Right lobe of liver (tissue), 6 donors: ENCODE measurements at regions not wholly inside any gene's neighbourhood (a gene's known extent, or its start where the extent isn't known, plus 50 kb on each side); places are given as distances from the start of the nearest gene placed in this dataset.

Experiments used
- ATAC-seq, 4 donors: fragments of 200-7000 bp; cut with Tn5 transposase; one replicate each; pipeline ENCODE4 v1.9.1; 2020; ENCODE audit warnings: mild to moderate bottlenecking in 4 of 4, moderate library complexity in 4 of 4
- DNase-seq, 3 donors: peaks; one replicate each; pipeline ENCODE4 v3.0.0-alpha.2; 2020
- H3K27ac ChIP-seq, 3 donors: fragments of 200-600 bp; one replicate each; pipeline ENCODE4 v1.8.0; 2022
- H3K27me3 ChIP-seq, 2 donors: fragments of 200-600 bp; one replicate each; pipeline ENCODE4 v1.8.0; 2022
- H3K36me3 ChIP-seq, 4 donors: fragments of 200-600 bp; sonication (generic) in 1 of 4; one replicate each; pipeline versions ENCODE4 v1.5.1 to v1.8.0; 2017 to 2022; ENCODE audit warnings: control low read depth in 1 of 4
- H3K4me1 ChIP-seq, 4 donors: fragments of 200-600 bp; sonication (generic) in 1 of 4; one replicate each; pipeline versions ENCODE4 v1.5.1 to v1.8.0; 2017 to 2022; ENCODE audit warnings: control low read depth in 1 of 4
- H3K4me3 ChIP-seq, 3 donors: fragments of 200-600 bp; one replicate each; pipeline ENCODE4 v1.8.0; 2022
- H3K9me3 ChIP-seq, 4 donors: fragments of 200-600 bp; sonication (generic) in 1 of 4; one replicate each; pipeline versions ENCODE4 v1.5.1 to v1.8.0; 2017 to 2022; ENCODE audit warnings: control low read depth in 1 of 4
- POLR2A ChIP-seq: fragments of 450-650 bp; IDR thresholded peaks from one replicate; pipeline ENCODE4 v1.6.1; 2017; ENCODE audit warnings: antibody characterized with exemption, mild to moderate bottlenecking
- WGBS: methylation state at CpG from one replicate; pipeline ENCODE4 v1.1.6; 2018; ENCODE audit warnings: low coverage, low lambda C conversion rate; ENCODE audit not compliant: insufficient coverage; ENCODE audit errors: missing lambda C conversion rate; 5-methylcytosine and 5-hydroxymethylcytosine counted together
- intact Hi-C, 2 donors: fragments of 100-400 bp; cut with DNase I; formaldehyde crosslinking; loops; one replicate each; pipeline versions ENCODE4 v1.11.2 to v1.14.1; 2022
- TF ChIP-seq, protein P1 (sequence below), 4 donors: fragments of 200-600 bp in 3 of 4; fragments of 450-650 bp in 1 of 4; IDR thresholded peaks; one replicate each; pipeline versions ENCODE4 v1.5.1 to v1.8.0; 2016 to 2022; ENCODE audit warnings: antibody characterized with exemption in 4 of 4, mild to moderate bottlenecking in 2 of 4
- donor health status: DM: no; HTN: yes; CAD: no.
- donor health status: DM: no; HTN: no; CAD: no.
- donor health status: DM: no; HTN: no; CAD: no.
- donor health status: DM: no; HTN: yes; CAD: no.
- donor health status: DM: no; HTN: yes; CAD: no.

DNA sequence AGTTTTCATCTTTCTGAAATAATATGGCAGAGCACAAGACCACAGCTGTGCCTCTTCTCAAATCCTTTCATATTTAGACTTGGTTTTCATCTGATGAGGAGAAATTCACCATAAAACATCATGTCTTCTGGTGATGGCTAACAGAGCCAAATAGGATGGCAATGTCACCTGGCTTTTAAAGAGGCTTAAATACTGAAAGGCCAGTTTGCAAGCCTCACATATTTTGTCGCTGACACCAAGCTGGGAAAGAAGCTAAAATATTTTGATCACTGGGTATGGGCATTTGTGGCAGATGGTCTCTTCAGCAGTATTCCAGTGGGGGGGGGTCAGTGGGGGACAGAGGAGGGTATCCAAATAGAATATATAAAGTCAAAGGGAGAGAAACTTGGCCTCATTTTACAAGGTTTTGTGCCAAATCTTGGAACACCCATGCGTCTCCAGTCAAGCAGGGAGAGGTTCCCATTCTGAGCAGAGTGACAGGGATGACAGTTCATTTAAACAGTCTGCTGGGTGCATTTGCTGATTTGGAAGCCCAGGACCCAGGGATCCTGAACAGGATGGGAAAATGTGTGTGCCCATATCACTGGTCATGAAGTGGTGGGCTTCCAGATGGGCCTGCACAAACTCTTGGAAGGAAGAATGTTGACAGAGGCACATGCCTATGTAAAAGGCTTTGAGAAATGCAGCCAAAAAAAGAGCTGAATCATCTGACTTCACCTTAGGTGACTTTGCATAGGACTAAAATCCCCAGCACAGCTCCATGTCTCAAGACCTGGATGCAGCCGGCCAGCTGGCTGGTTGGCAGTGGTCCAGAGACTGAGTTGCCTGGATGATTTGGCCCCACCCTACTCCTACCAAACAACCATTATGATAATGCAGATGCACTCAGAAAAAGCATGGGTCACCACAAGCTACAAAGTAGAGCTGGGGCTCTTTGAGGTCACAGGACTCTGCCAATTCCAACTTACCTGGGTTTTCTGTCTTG, 484.4 kb upstream of the NR3C2 start:
- DNase-seq (no peak), ATAC-seq (no peak)
- Histone ChIP-seq H3K4me3 (no peak overlapping the region), H3K27ac (no peak overlapping the region), H3K36me3 (no peaks in the 10 kb centered on the region), H3K4me1 (no peaks in the 10 kb centered on the region), H3K27me3 (no peaks in the 10 kb centered on the region), H3K9me3 (no peaks in the 10 kb centered on the region)
- TF ChIP-seq, protein P1, sequence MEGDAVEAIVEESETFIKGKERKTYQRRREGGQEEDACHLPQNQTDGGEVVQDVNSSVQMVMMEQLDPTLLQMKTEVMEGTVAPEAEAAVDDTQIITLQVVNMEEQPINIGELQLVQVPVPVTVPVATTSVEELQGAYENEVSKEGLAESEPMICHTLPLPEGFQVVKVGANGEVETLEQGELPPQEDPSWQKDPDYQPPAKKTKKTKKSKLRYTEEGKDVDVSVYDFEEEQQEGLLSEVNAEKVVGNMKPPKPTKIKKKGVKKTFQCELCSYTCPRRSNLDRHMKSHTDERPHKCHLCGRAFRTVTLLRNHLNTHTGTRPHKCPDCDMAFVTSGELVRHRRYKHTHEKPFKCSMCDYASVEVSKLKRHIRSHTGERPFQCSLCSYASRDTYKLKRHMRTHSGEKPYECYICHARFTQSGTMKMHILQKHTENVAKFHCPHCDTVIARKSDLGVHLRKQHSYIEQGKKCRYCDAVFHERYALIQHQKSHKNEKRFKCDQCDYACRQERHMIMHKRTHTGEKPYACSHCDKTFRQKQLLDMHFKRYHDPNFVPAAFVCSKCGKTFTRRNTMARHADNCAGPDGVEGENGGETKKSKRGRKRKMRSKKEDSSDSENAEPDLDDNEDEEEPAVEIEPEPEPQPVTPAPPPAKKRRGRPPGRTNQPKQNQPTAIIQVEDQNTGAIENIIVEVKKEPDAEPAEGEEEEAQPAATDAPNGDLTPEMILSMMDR (IDR thresholded peaks at IDR 0.05) = no peak
- TF ChIP-seq POLR2A = no peak
- intact Hi-C loops = no loop called here
- WGBS = 86% methylated on average over 2 of the region's 3 CpGs

DNA sequence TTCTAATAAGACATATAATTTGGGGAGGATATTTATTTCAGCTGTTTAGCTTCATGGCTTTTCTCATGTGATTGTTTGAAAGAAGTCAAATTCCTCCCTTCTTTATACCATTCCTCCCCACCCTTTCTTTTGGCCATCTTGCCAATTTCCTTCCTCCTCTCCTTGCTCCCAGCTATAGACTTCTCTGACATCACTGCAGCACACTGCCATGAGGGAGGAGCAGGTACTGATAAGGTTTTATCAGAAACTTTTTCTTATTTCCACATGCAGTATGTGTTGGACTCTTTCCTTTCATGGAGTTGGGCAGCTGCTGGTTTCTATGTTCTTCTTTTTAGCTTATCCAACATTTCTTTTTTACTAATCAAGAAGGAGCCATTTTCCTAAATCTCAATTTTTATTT, 481.7 kb upstream of the NR3C2 start:
- DNase-seq (no peak), ATAC-seq (no peak)
- H3K4me1 ChIP-seq = no peaks in the 10 kb centered on the region
- intact Hi-C loops = no loop called here
- TF ChIP-seq, protein P1 (IDR thresholded peaks at IDR 0.05) = no peak
- no peak for TF ChIP-seq POLR2A
- H3K4me3 ChIP-seq = no peak overlapping the region
- H3K36me3 ChIP-seq = no peaks in the 10 kb centered on the region
- H3K27me3 ChIP-seq = no peaks in the 10 kb centered on the region
- no peak overlapping the region for H3K27ac ChIP-seq
- H3K9me3 ChIP-seq = no peaks in the 10 kb centered on the region

DNA sequence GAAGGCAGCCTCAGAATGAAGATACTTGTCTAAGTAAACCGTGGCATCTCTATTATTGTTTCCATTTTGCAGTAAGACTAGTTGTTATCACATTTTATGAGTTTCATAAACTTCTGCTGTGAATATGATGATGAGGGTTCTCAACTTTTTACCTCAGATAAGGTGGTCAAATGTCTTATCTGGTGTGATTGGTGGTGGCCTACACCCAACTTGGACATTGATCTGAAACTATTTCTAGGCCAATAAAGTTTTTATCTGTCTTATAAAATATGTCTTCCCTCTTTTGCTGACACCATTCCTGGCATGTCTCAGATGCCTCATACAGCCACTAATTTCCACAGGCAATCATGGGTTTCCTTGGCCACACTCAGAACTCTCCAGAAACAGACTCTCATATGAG, 480.3 kb upstream of the NR3C2 start:
- DNase-seq (no peak), ATAC-seq (no peak)
- intact Hi-C loops = no loop called here
- Histone ChIP-seq H3K4me3 (no peak overlapping the region), H3K27me3 (no peaks in the 10 kb centered on the region), H3K9me3 (no peaks in the 10 kb centered on the region), H3K36me3 (no peaks in the 10 kb centered on the region), H3K27ac (no peak overlapping the region), H3K4me1 (no peaks in the 10 kb centered on the region)
- 44% methylated on average over 1 of the region's 1 CpG for WGBS
- TF ChIP-seq, protein P1 (IDR thresholded peaks at IDR 0.05) = no peak
- TF ChIP-seq POLR2A = no peak

DNA sequence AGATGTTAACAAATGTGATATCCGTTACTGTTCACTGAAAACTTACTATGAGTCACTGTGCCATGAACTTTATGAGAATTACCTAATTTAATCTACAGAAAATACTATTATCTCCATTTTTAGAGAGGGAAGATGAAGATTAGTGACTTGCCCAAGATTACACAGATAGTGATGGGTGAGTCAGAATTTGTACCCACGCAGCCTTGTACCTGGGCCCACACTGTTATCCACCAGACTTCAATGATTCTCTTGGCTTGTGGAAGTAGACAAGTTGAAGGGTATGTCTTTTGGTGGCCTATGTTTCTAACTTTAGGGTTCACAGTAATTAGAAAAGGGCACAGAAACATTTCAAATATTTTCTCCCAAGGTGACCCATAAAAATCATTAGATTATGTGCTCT, 472.5 kb upstream of the NR3C2 start:
- 67% methylated on average over 2 of the region's 2 CpGs for WGBS
- DNase-seq (no peak), ATAC-seq (no peak)
- no peak overlapping the region for H3K27ac ChIP-seq
- no peaks in the 10 kb centered on the region for H3K9me3 ChIP-seq
- no peaks in the 10 kb centered on the region for H3K27me3 ChIP-seq
- H3K4me3 ChIP-seq = no peak overlapping the region
- H3K4me1 ChIP-seq = no peaks in the 10 kb centered on the region
- TF ChIP-seq, protein P1 (IDR thresholded peaks at IDR 0.05) = no peak
- no peak for TF ChIP-seq POLR2A
- no peaks in the 10 kb centered on the region for H3K36me3 ChIP-seq
- intact Hi-C loops = no loop called here
